GM19351 (cell line): ENCODE measurements at regions not wholly inside any gene's neighbourhood (a gene's known extent, or its start where the extent isn't known, plus 50 kb on each side); places are given as distances from the start of the nearest gene placed in this dataset.

Experiments used
- ATAC-seq: cut with Tn5 transposase; IDR thresholded peaks from one replicate; pipeline ENCODE4 v1.9.1; 2021; ENCODE audit warnings: mild to moderate bottlenecking, moderate library complexity; ENCODE audit not compliant: unreplicated experiment

DNA sequence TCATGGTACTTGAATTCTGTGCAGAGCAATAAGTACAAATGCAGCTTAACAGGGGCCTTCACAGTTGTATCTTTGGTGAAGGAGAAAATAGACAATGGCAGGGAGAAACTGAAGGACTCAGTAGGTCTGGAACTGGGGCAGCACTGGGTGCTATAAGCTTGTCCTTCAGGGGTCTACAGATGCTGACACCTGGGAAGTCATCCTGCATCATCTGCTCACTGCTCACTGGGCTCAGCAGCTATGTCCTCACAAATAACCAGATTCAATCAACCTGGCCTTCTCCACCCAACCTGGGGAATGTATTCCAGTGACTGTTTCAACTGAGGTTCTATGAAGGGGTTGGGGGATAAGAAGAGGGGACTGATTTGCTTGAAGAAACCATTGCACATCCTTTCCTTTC, 117.0 kb downstream of the ZNF280B start:
- no peak for ATAC-seq

DNA sequence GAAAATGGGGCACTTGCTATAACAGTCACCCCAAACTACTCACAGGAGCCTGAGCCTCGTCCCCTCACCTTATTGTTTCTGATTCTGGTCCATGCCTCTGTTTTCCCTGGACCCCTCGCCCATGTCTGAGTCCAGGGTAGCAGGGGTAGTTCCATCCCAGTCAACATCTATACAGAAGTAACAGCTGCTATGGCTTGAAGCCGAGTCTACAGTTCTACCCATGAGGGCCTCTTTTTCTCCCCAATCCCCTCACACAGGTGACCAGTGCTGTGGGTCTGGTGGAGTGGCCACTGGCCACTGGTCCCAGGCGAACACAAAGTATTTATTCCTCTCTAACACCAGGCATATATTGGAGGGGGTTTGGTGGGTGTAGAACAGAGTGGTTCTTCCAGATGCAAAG, 116.4 kb downstream of the ZNF280B start:
- ATAC-seq: no peak

DNA sequence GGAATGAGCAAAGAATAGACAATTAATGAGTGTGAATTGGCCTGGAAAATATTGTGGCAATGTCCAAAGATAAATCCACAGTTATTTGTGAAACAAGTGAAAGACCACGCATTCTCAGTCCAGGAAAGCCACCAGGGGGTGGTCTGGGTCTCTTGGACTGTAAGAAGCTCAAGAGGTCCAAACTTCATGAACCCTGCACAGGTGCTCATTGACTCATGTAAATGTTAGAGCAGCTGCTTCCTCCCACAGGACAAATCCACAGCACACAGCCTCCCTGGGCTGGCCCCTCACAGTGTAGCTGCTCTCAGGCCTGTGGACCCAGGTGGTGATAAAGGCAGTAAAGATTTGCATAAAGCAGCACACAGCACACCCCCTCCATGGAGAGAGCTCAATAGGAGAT, 114.0 kb downstream of the ZNF280B start:
- no peak for ATAC-seq

DNA sequence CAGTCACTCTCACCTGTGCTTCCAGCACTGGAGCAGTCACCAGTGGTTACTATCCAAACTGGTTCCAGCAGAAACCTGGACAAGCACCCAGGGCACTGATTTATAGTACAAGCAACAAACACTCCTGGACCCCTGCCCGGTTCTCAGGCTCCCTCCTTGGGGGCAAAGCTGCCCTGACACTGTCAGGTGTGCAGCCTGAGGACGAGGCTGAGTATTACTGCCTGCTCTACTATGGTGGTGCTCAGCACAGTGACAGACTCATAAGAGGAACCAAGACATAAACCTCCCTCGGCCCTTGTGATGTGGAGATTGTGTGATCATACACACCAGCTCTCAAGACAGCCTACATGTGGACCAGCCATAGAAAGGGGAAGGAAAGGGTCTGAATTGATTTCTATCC, 113.3 kb downstream of the ZNF280B start:
- ATAC-seq: peak; percentile 45

DNA sequence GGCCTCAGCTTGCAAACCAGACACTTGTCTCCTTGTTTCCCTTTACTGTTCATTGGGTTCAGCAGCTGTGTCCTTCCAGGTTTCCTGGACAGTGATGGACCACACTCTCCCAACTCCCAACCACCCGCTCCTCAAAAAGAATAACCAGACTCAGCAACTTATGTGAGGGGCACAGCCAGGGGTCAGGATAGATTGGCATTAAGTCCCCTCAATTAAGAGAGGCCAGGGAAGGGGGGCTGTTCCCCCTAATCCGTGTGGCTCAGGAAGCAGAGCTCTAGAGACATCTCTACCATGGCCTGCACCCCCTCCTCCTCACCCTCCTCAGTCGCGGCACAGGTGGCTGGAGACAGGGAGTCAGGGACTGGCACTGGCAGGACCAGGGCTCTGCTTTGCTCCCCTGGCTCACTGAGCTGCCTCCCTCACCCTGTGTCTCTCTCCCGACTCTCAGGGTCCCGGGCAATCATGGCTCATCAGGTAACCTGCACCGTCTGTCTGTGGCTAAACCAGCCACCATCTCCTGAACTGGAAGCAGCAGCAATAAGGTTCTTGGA, 111.7 kb downstream of the ZNF280B start:
- ATAC-seq: no peak

DNA sequence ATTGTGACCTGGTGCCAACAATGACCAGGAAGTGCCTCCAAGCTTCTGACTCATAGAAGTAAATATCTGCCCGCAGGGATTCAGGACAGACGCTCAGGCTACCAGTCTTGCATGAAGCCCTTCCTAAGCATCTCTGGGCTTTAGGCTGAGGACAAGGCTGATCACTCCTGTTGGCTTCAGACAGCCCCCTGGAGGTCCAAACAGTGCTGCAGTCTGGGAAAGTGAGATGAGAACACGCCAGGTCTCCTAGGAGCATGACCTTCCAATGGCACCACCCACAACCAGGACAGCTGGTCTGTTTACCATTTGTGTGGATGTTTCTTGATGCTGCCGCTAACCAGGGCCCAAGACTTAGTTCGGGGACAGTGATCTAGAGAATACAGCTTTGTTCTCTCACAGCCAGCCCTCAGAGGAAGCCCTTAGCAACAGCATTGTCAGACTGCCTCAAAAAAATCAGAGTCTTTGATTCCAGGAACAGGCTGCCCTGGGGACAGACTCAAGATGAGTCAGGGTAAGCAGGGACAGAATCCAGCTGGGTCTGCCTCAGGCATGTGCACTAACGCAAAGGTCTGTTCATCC, 111.2 kb downstream of the ZNF280B start:
- no peak for ATAC-seq

DNA sequence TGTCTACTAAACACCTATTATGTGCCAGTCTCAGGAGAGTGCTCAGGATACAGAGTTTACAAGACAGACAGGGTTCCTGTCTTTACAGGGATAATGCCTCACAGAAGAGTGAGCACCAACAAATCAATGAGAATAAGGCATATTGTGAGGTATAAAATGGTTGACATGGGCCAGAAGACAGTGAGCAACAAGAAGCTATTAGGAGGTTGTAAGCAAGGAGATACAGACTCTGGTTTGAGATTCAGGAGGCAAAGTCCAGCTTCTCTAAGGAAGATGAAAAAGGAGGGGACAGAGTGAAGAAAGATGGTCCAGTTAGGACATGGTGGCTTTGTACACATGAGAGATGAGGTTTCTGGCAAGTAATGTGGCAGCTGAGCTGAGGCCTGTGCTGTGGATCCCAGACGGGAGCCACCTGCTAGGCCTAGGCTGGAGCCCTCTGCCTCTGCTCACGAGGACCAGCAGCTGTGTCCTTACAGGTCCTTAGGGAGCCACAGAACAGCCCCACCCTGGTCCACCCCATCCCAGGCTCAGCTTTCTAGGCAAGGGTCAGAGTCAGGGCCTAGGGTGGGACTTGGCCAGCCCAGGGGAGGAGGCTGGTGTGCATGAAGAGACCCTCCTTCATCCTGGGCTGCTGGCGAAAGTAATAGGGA, 110.5 kb downstream of the ZNF280B start:
- ATAC-seq: no peak

DNA sequence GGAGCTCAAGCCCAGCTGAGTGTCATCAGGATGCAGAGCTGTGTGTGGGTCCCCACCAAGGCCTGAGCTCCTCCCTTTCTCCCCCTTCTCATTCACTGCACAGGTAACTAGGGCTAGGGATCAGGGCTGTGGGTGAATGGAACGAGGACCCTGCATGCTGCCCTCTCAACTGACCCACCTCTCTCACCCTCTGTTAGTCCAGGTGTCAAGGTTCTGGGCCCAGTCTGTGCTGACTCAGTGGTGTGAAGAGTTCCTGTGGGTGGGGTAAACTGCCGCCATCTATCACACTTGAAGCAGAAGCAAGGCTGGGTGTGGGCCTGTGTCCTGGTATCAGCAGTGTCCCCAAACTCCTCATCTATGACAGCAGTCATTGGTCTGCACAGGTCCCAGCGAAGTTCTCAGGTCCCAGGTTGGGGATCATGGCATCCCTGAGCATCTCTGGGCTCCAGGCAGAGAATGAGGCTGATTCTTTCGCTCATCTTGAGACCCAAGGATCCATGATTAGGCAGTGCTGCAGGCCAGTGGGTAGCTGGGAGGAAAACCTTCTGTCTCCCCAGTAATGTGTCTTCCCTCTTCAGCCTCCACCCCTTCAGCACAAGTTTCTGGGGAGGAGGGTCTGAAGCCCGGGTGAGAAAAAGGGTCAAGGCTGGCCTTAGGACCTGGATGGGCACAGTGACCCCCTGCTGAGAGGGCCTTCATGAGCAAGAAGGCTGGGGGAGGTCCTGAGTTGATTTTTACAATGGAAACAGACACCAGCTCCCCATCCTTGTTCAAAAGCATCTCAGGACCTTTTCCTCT, 109.8 kb downstream of the ZNF280B start:
- ATAC-seq: no peak

DNA sequence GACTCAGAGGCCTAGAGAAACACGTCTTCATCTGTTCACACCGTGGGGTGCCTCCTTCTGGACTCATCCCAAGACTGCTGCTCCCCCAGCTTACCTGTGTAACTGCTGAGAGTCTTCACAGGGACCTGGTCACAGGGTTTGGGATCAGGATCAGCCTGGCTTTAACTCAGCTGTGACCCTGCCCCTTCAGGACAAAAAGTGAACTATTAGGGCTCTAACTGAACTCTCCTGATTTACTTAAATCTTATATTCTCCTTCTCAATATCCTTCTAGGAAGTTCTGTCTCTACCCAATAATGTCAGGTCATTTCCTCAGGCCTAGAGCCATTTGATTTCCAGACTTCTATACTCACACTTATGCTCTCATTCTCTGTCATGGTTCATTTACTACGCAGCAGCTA, 108.4 kb downstream of the ZNF280B start:
- no peak for ATAC-seq

DNA sequence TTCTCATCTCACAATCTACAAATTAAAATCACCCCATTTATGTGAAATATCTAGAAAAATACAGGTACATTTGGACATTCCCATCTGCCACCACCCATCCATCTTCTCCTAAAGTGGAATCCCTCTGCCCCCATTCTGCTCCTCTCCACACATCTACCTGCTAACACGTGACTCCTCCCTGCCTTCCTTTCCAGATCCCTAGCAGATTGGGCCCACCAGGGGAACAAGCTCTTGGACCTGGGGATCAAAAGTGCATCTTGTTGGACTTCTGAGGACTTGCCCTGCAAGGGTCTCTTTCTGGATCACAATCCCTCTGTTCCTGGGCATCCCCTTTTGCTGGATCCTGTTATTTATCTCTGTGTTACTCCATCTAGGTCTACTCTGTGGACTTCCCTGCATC, 107.6 kb downstream of the ZNF280B start:
- ATAC-seq: no peak

DNA sequence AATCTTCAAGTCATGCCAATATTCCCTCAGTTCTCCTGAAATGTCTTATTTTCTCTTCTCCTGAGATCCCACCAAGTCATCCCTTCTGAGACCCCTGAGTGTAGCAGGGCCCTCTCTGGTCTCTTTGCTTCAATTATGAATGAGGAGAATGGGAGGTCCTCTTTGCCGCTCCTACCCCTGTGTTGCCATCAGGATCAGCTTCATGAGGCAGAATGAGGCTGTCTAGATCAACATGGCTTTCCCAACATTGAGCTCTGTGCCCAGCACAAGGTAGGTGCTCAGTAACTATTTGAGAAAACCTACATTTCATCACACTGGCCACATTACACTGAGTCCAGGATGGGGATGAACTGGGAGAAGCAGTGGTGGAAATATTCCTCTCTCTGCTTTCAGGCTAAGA, 107.2 kb downstream of the ZNF280B start:
- ATAC-seq: no peak

DNA sequence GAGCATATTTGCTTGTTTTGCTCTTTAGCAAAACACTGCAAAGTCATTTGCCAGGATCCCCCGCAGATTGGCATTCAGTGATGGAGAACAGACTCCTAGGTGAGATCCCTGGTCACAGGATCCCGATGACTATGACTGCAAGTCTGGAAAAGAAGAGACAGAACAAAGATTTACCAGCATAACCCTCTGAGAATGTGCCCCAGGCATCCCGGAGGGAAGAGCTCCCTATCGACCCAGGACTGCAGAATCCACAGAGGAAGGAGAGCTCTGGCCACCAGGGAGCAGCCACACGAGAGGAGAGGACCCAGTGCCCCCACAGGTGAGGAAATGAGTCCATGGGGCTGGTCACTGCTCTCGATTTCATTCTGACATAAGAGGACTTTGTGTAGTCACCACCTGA, 105.2 kb downstream of the ZNF280B start:
- ATAC-seq: no peak

DNA sequence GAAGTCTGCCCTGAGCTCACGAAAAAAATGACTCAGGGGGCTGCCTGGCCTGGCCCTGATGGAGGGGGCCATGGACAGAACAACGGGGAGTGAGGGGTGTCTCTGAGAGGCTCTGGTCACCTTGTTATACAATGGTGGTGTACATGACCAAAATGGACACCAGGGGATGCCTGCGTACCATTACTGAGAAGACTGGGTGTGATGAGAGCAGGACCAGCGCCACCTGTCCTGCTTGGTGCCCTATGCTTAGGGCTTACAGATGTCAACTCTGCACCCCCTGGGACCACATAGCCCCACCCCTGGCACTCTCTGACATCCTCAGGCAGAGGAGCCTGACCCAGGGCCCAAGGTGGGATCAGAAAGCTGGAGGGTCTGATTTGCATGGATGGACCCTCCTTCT, 104.8 kb downstream of the ZNF280B start:
- no peak for ATAC-seq

DNA sequence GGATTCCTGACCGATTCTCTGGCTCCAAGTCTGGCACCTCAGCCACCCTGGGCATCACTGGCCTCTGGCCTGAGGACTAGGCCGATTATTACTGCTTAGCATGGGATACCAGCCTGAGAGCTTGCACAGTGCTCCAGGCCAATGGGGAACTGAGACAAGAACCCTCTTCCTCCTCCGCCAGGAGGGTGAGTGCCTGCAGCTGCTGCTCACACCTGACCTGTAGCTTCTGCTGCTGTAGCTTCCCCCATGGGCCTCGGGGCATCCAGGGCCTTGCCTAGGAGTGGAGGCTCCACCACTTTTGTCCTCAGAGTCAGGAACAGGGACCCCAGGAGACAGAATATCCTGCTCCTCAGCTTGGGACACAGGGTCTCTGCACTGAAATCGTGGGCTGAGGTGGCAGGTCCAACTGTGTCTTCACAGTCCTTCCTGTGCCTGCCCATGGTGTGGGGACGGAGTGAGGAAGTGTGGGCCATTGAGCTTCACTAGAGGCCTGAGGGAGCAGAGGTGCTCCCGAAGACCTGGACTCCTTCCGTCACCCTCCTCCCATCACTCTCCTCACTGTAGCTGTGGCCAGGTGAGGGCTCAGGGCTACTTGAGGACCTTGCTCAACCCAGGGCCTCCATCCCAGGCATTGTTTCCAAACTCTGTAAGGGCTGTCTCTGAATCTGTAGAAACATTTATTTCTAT, 103.8 kb downstream of the ZNF280B start:
- no peak for ATAC-seq

DNA sequence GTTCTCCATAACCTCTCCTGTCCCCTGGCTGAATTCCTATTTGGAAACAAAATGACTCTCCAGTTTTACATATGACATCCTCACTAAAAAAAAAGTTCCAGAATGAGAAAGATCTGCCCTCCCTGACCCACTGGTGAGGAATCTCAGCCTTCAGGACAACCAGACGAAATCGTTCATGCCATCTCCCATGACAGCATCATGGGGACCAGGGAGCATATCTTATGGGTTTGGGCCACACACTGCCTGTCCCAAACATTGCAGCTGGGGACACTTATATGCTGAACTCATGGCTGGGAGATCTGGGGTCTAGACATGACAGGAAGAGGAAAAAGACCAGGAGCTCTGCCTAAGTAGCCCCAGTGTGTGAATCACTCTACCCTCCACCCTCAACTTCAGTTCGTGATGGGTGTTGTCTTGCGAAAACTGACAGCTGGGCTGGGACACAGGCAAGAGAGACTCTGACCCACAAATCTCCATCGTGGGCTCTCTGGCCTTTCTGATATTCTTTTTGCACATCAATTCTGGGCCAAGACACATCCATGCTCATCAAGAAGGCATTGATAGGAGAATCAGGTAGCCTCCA, 102.0 kb downstream of the ZNF280B start:
- ATAC-seq: no peak

DNA sequence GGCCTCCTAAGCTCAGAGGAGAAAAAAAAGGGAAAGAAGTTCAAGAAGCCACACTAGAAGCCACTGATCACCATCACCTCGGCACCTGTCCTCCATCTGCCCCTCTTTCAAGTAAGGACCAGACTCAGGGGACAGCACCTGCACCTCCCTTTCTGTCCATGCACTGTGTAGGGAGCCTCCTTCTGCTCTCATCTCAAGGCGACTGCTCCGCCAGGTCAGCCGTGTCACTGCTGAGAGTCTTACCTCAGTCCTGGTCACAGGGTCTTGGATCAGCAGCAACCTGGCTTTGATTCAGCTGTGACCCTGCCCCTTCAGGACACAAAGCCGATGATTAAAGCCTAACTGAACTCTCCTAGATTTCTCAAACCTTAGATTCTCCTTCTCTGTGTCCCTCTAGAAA, 101.5 kb downstream of the ZNF280B start:
- no peak for ATAC-seq

DNA sequence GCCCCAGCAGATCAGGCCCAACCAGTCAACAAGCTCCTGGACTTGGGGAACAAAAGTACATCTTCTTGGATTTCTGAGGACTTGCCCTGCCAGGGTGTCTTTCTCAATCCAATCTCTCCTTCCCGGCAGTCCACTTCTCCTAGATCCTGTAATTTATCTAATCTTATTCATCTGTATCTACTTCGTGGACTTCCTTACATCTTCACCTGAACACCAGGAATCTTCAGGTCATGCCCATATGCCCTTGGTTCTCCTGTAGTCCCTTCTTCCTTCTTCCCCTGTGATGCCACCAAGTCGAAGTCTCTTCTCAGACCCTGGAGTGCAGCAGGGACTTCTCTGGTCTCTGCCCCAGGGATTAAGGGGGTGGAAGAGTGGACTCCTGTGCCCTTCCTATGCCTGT, 100.3 kb downstream of the ZNF280B start:
- ATAC-seq: no peak

DNA sequence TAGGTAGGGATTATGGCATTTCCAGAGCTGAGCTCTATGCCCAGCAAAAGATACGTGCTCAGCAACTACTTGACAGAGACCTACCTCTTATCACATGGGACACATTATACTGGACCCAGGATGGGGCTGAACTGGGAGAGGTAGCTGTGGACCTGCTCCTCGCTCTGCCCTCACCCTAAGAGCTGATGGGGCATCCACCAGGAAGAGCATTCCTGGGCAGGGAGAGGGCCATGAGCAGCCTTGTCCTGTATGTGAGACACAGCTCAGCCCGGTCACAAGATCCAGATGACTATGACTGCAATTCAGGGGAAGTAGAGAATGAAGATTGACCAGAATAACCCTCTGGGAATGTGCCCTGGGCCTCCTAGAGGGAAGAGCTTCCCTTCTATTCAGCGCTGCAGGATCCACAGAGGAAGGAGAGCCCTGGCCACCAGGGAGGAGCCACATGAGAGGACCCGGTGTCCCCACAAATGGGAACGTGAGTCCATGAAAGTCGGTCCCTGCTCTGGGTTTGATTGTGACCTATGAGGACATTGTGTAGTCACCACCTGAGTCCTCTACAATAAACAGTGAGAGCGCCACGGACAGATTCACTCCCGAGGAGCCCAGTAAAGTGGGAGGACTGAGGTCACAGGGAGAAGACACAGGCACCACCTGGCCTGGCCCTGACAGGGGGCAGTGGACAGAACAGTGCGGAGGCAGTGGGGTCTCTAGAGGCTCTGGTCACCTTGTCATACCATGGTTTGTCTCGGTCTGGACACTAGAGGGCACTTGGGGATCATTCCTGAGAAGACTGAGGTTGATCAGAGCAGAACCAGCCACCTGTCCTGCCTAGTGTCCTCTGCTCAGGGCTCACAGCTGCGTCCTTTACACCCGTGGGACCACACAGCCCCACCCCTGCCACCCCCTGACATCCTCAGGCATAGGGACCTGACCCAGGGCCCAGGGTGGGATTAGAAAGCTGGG, 99.5 kb downstream of the ZNF280B start:
- ATAC-seq: no peak

DNA sequence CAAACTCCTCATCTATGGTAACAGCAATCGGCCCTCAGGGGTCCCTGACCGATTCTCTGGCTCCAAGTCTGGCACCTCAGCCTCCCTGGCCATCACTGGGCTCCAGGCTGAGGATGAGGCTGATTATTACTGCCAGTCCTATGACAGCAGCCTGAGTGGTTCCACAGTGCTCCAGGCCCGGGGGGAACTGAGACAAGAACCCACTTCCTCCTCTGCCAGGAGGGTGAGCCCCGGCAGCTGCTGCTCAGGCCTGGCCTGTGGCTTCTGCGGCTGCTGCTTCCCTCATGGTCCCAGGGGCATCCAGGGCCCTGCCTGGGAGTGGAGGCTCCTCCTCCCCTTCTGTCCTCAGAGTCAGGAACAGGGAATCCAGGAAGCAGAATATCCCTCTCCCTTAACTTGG, 98.4 kb downstream of the ZNF280B start:
- no peak for ATAC-seq

DNA sequence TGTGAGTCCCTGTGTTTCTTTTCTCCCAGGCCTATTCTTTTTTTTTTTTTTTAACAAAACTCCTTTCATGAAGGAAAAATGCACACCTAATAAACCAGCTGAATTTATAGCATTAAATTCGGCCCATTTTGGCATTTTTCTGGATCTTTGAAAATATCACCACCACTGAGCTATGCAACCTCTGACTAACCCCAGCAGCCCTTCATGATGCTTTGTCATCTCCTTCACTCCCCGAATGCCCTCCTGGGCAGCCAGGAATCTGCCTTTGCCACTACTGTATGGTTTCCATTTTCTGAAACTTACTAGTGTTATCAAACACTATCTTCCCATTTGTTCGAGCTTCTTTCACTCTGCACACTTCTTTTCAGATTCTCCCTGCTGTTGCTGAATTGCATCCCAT, 97.9 kb downstream of the ZNF280B start:
- ATAC-seq: no peak
